NCI-H146 treated with DMSO at 0.1 percent for 48 hours (cell line): ENCODE measurements at regions not wholly inside any gene's neighbourhood (a gene's known extent, or its start where the extent isn't known, plus 50 kb on each side); places are given as distances from the start of the nearest gene placed in this dataset.
"Not testable (repeated sequence)": the region's sequence is repeated elsewhere in the genome, so short reads cannot be mapped to it uniquely, and the experiment has no call there.

Experiments used
- DNase-seq: peaks from one replicate; lab custom pipeline; 2025; ENCODE audit not compliant: unreplicated experiment; lab: John Stamatoyannopoulos, UW

DNA sequence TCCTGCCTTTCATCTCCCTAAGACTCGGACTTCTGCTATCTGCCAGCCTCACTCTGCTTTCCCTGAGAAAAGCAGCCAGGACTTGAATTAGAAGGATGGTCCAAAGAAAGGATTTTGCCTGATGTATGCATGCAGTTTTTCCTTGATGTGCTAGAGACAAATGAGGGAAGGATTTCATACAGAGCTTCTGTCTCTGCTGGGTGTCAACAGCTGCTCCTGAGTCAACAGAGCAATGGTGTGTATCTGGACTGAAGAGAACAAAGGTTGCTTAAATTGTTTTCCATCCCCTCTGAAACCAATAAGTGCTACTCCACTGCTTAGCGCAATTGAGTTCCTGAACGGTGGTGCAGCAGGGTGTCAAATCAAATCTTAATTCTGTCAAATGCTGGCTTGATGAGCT lies 680.6 kb upstream of the C16orf82 start:
- no peak for DNase-seq

DNA sequence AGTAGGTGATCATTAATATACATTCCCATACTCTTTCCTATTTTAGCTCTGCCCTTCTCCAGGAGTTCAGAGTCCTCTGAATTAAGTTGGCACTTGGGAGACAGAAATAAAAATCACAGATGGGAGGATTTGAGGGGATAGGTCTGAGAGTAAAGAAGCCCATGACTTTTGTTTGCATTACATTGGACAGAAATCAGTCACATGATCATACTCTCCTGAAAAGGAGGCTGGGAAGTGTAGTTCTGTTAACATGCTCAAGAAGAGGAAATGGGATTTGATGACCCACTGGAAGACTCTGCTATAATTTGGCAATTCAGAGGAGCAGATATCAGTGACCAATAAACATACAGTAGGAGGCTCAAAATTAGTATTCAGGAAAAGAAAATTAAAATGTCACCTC lies 674.9 kb upstream of the C16orf82 start:
- DNase-seq: no peak

DNA sequence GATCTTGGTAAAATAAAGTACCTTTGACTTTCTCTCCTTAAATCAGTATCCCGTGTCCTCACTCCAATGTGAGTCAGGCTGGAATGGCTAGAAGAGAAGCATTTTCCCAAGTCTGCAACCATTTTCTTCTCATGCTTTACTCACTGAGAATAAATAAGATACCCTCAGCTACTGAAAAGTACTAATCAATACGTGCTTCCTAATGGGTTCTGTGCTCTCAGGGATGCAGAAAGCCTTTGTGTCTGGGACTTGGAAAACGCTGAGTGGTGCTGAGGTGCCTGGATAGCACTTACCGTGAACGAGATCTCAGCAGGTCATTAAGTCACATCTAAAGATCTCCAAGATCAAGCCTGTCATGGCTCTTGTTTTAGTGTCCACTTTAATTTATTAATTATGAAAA lies 672.3 kb upstream of the C16orf82 start:
- no peak for DNase-seq

GRCh38 chr16:26395700-26396099 lies 671.0 kb upstream of the C16orf82 start:
- DNase-seq: no peak

GRCh38 chr16:26396511-26397235 lies 670.1 kb upstream of the C16orf82 start:
- DNase-seq: no peak

- DNase-seq: no peak
Observed at GRCh38 chr16:26413780-26414179, 652.9 kb upstream of the C16orf82 start.

DNA sequence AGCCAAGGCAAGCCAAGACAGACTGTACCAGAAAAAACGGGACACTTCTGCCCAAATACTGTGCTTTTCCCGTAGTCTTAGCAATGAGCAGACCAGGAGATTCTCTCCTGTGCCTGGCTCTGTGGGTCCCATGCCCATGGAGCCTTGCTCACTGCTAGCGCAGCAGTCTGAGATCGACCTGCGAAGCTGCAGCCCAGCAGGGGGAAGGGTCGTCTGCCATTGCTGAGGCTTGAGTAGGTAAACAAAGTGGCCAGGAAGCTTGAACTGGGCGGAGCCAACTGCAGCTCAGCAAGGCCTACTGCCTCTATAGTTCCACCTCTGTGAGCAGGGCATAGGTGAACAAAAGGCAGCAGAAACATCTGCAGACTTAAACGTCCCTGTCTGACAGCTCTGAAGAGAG lies 647.3 kb upstream of the C16orf82 start:
- DNase-seq: not testable (repeated sequence)

GRCh38 chr16:26430618-26431017 lies 636.1 kb upstream of the C16orf82 start:
- no peak for DNase-seq

DNA sequence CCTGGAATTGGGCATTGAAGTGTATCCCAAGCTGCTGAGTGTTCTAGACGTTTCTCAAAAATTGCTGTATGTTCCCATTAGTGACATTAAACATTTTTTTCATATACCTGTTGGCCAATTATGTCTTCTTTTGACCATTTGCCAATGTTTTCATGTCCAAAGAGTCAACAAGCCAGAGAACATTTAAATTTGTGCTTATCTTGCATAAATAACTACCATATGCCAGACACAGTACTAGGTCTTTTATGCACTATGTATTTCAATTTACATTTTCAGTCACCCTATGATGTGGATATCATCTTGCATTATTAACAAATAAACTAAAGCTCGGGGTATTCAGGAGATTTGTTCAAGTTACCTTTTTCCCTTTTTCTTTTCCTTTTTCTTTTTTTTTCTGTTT lies 632.9 kb upstream of the C16orf82 start:
- no peak for DNase-seq

GRCh38 chr16:26441178-26441577 lies 625.5 kb upstream of the C16orf82 start:
- no peak for DNase-seq

GRCh38 chr16:26442321-26442720 lies 624.4 kb upstream of the C16orf82 start:
- DNase-seq: no peak

GRCh38 chr16:26447570-26447969 lies 619.2 kb upstream of the C16orf82 start:
- DNase-seq: no peak

DNA sequence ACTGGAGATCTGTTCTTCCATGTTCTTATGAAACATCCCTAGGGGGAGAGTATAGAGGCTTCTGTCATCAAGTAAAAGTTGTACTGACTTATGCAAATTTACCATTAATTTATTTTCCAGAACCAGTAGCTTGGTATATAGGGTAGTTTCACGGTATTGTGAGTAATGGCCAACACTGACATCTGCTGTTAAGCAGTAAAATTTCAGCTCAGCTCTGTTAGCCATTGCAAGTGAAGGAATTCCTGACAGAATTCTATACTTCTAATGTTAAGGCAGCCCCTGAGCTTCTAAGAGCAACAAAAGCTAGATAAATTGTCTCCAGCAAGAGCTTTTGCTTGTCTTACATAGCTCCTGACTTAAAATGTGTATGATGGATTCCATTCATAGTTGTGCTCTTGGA lies 613.5 kb upstream of the C16orf82 start:
- no peak for DNase-seq

GRCh38 chr16:26454102-26454501 lies 612.6 kb upstream of the C16orf82 start:
- no peak for DNase-seq

DNA sequence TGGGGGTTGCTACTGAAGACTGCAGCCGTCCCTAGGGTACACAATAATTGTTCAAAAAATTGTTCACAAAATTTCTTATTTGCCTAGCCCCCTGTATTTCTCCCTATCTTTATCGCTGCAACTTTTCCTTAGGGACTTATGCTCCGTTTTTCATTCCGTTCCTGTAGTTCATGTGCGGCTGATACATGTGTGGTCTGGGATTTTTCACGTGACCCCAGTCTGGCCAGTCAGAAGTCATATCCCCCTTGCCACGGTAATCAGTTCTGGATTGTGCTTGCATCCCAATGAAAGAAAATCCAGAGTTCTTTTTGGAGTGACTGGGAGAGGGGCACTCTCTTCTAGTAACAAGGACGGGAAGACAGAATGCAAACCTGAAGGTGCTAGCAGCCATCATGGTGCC lies 610.7 kb upstream of the C16orf82 start:
- no peak for DNase-seq

DNA sequence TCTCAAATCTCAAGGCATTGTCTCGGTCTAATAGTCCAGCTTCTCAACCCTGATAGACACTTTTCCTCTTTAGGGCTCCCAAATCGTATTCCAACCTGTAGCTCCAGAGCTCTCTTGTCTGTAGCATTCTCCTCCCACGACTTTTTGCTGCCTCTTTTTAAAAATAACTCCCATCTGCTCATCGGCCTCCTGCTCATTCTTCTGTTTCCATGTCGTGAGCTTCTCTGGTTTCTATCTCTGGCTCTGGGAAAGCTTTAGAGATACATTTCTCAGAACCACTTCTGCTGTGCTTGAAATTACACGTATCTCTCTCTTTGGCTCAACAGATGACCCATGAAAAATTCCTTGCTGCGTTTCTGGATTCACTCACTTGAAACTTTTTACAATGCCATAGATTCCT lies 609.6 kb upstream of the C16orf82 start:
- DNase-seq: no peak

GRCh38 chr16:26457882-26458281 lies 608.8 kb upstream of the C16orf82 start:
- no peak for DNase-seq

GRCh38 chr16:26464576-26465266 lies 602.0 kb upstream of the C16orf82 start:
- DNase-seq: no peak

DNA sequence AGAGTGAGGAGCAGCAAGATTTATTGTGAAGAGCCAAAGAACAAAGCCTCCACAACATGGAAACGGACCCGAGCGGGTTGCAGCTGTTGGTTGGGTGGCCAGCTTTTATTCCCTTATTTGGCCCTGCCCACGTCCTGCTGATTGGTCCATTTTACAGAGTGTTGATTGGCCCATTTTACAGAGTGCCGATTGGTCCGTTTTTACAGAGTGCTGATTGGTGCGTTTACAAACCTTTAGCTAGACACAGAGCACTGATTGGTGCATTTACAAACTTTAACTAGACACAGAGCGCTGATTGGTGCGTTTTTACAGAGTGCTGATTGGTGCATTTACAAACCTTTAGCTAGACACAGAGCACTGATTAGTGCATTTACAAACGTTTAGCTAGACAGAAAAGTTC lies 592.3 kb upstream of the C16orf82 start:
- not testable (repeated sequence) for DNase-seq

DNA sequence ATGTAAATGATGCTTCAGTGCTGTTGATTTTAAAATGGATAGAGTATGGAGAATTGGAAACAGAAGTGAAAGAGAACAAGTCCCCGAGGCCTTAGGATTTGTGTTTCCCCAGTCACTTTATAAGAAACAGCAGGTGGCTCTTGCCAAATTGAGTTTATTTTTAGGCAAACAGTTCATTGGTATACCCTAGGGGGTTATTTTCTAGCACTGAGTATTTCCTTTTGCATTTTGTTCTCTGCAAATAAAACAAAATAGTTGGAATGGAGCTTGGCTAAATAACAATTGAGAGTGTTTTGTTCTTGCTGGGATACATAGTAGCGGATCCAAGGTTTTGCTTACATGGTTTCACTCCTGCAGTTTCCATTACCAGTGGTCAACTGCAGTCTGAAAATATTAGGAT lies 591.1 kb upstream of the C16orf82 start:
- no peak for DNase-seq

DNA sequence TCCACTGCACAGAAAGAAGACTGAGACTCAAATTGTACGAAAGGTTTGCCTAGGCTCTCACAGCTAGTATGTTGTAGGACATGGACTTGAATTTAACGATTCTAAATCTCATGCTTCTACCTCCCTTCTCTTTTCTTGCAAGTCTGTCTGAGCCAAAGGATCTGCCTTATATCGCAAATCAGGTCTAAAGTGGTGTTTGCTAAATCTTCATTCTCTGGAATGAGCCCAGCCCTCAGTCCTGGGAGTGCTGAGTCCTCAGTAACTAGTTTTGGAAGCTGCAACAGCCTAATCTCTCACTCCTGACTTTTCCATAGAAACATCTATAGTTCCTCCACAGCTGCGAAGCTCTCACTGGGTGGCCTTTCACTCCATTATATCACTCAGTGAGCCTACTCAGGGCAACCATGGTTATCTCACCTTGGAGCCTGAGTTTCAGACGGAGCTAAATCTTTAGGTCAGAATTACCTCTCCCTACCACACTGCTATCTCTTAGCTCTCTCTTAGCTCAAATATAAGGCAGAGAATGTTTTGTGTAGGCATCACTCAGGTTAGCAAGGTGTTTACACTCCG lies 575.5 kb upstream of the C16orf82 start:
- DNase-seq: no peak

DNA sequence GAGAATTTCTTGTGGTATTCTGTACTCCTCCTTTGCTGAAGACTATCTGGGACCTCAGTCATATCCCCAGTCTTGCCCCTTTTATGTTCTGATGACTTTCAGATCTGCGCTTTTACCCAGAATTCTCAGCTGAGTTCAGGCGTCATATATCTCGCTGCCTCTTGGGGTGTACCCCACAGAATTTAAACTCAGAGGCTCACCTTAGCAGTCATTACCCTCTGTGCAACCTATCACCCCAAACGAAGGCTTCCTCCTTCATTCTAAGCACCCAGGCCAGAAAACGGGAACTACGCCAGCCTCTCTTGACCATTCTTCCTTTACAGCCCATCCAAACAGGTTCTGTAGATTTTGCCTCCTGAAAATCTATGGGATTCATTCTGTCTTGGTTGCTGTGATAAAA lies 574.8 kb upstream of the C16orf82 start:
- no peak for DNase-seq
